H1 (cell line): ENCODE measurements at regions not wholly inside any gene's neighbourhood (a gene's known extent, or its start where the extent isn't known, plus 50 kb on each side); places are given as distances from the start of the nearest gene placed in this dataset.
A peak's percentile ranks its signal among the peaks of the same experiment; 100 is the strongest.

Source experiments
- CTCF ChIA-PET: fragments of 300-600 bp; sonication (Branson Sonifier 250); formaldehyde crosslinking; loops from one replicate; lab custom pipeline; 2021; ENCODE audit not compliant: partially characterized antibody; lab: Charles Lee
- POLR2A ChIA-PET: fragments of 300-600 bp; sonication (Branson Sonifier 250); formaldehyde crosslinking; loops from one replicate; lab custom pipeline; 2021; ENCODE audit warnings: inconsistent platforms; ENCODE audit not compliant: partially characterized antibody; lab: Charles Lee
- DNase-seq, 2 experiments: peaks; one replicate each; pipeline versions ENCODE4 v3.0.0 to v3.0.0-alpha.2; 2010 to 2022; ENCODE audit warnings: low spot score in 2 of 2, low read depth in 1 of 2, mixed read lengths in 1 of 2
- FAIRE-seq: peaks from 2 replicates; lab custom pipeline; 2011; peaks lifted over from hg19 to GRCh38; lab: Jason Lieb, UNC
- H2AFZ ChIP-seq: 2 replicates; pipeline ENCODE4 v1.8.1; 2012; ENCODE audit warnings: low read length, inconsistent platforms
- H2AK5ac ChIP-seq: 2 replicates; pipeline ENCODE4 v1.6.1; 2013; ENCODE audit warnings: low read depth, low read length
- H2BK120ac ChIP-seq: replicated peaks from 2 replicates; pipeline ENCODE3; 2013; ENCODE audit warnings: low read depth, low read length, inconsistent platforms
- H2BK12ac ChIP-seq: 2 replicates; pipeline ENCODE4 v1.6.1; 2013; ENCODE audit warnings: low read depth, low read length
- H2BK15ac ChIP-seq: 2 replicates; pipeline ENCODE4 v1.6.1; 2013; ENCODE audit warnings: low read length
- H2BK20ac ChIP-seq: 2 replicates; pipeline ENCODE4 v1.6.1; 2013; ENCODE audit warnings: low read length
- H2BK5ac ChIP-seq: 2 replicates; pipeline ENCODE4 v1.6.1; 2013; ENCODE audit warnings: low read depth, low read length
- H3K14ac ChIP-seq: 2 replicates; pipeline ENCODE4 v1.6.1; 2013; ENCODE audit warnings: inconsistent platforms; ENCODE audit not compliant: insufficient read length
- H3K18ac ChIP-seq: 2 replicates; pipeline ENCODE4 v1.6.1; 2013; ENCODE audit warnings: low read length; ENCODE audit errors: extremely low read depth
- H3K23ac ChIP-seq: 2 replicates; pipeline ENCODE4 v1.6.1; 2013; ENCODE audit warnings: inconsistent platforms; ENCODE audit not compliant: insufficient read length
- H3K23me2 ChIP-seq: 2 replicates; pipeline ENCODE4 v1.6.1; 2013; ENCODE audit warnings: low read depth, low read length
- H3K27ac ChIP-seq: 2 replicates; pipeline ENCODE4 v1.6.1; 2011; ENCODE audit warnings: low read depth, low read length, inconsistent platforms
- H3K27me3 ChIP-seq, 4 experiments: replicated peaks in 1 of 4; 1 replicate in 1 of 4; 2 replicates in 3 of 4; pipeline versions ENCODE4 v1.6.1 to v1.8.1; 2011 to 2013; ENCODE audit warnings: low read length in 3 of 4, mild to moderate bottlenecking in 3 of 4, inconsistent platforms in 2 of 4, mixed read lengths in 2 of 4, moderate library complexity in 1 of 4; ENCODE audit not compliant: control insufficient read depth in 3 of 4, insufficient read depth in 3 of 4; ENCODE audit errors: extremely low read depth in 1 of 4
- H3K36me3 ChIP-seq, 4 experiments: 2 replicates each; pipeline versions ENCODE4 v1.6.1 to v1.8.1; 2011 to 2013; ENCODE audit warnings: mild to moderate bottlenecking in 4 of 4, low read length in 3 of 4, moderate library complexity in 2 of 4, control low read depth in 1 of 4, inconsistent platforms in 1 of 4; ENCODE audit not compliant: insufficient read depth in 4 of 4, control insufficient read depth in 2 of 4
- H3K4ac ChIP-seq: replicated peaks from 2 replicates; pipeline ENCODE3; 2013; ENCODE audit warnings: low read length, low read depth, mixed read lengths, inconsistent platforms; ENCODE audit not compliant: insufficient read length
- H3K4me1 ChIP-seq, 4 experiments: replicated peaks in 1 of 4; 1 replicate in 1 of 4; 2 replicates in 3 of 4; pipeline versions ENCODE4 v1.6.1 to v1.8.1; 2011 to 2013; ENCODE audit warnings: low read length in 3 of 4, inconsistent platforms in 2 of 4, mixed read lengths in 1 of 4; ENCODE audit not compliant: insufficient read depth in 4 of 4, control insufficient read depth in 3 of 4
- H3K4me2 ChIP-seq, 2 experiments: 2 replicates each; pipeline versions ENCODE4 v1.6.1 to v1.8.1; 2011 to 2013; ENCODE audit warnings: low read depth in 2 of 2, low read length in 2 of 2, control low read depth in 1 of 2, inconsistent platforms in 1 of 2, mild to moderate bottlenecking in 1 of 2; ENCODE audit not compliant: insufficient read depth in 1 of 2
- H3K4me3 ChIP-seq, 4 experiments: fragments of 200-600, 300-600 bp in 1 of 4; sonication (generic), shearing (Covaris generic), sonication (Bioruptor Twin) in 1 of 4; 2 replicates each; pipeline versions ENCODE4 v1.5.1 to v1.8.1; 2011 to 2016; ENCODE audit warnings: low read length in 4 of 4, low read depth in 3 of 4, control low read depth in 2 of 4, inconsistent platforms in 2 of 4, mild to moderate bottlenecking in 2 of 4, mixed read lengths in 1 of 4, moderate library complexity in 1 of 4; ENCODE audit not compliant: insufficient read depth in 2 of 4; ENCODE audit errors: extremely low read depth in 1 of 4
- H3K56ac ChIP-seq: replicated peaks from 2 replicates; pipeline ENCODE3; 2013; ENCODE audit warnings: low read depth, mild to moderate bottlenecking, mixed read lengths, low read length, inconsistent platforms; ENCODE audit not compliant: insufficient read length
- H3K79me1 ChIP-seq: 2 replicates; pipeline ENCODE4 v1.6.1; 2013; ENCODE audit warnings: low read depth, low read length, control low read depth
- H3K79me2 ChIP-seq, 2 experiments: 2 replicates each; pipeline versions ENCODE4 v1.6.1 to v1.8.1; 2012 to 2013; ENCODE audit warnings: low read length in 2 of 2, mild to moderate bottlenecking in 2 of 2, inconsistent platforms in 1 of 2; ENCODE audit not compliant: insufficient read depth in 2 of 2, control insufficient read depth in 1 of 2
- H3K9ac ChIP-seq, 4 experiments: replicated peaks in 1 of 4; 1 replicate in 1 of 4; 2 replicates in 3 of 4; pipeline versions ENCODE4 v1.6.1 to v1.8.1; 2011 to 2013; ENCODE audit warnings: low read depth in 3 of 4, low read length in 3 of 4, control low read depth in 2 of 4, mild to moderate bottlenecking in 2 of 4, moderate library complexity in 2 of 4, inconsistent platforms in 1 of 4; ENCODE audit errors: extremely low read depth in 1 of 4
- H3K9me3 ChIP-seq, 2 experiments: 2 replicates each; pipeline versions ENCODE4 v1.6.1 to v1.8.1; 2012 to 2013; ENCODE audit warnings: mild to moderate bottlenecking in 2 of 2, moderate library complexity in 2 of 2, control low read depth in 1 of 2, inconsistent platforms in 1 of 2, low read depth in 1 of 2, low read length in 1 of 2, mixed read lengths in 1 of 2; ENCODE audit not compliant: insufficient read depth in 2 of 2
- H4K20me1 ChIP-seq, 2 experiments: replicated peaks in 1 of 2; 2 replicates each; pipeline versions ENCODE3 to v1.8.1; 2011 to 2013; ENCODE audit warnings: inconsistent platforms in 2 of 2, low read length in 2 of 2, mild to moderate bottlenecking in 1 of 2; ENCODE audit not compliant: insufficient read depth in 2 of 2, control insufficient read depth in 1 of 2
- H4K5ac ChIP-seq: 2 replicates; pipeline ENCODE4 v1.6.1; 2013; ENCODE audit warnings: low read length, low read depth, mixed read lengths, inconsistent platforms; ENCODE audit not compliant: insufficient read length
- H4K8ac ChIP-seq: 2 replicates; pipeline ENCODE4 v1.8.0; 2013; ENCODE audit warnings: mild to moderate bottlenecking, moderate library complexity, low read length, inconsistent platforms; ENCODE audit not compliant: insufficient read depth; ENCODE audit errors: extremely low read depth
- H4K91ac ChIP-seq: replicated peaks from 2 replicates; pipeline ENCODE3; 2013; ENCODE audit warnings: low read length, mixed read lengths, inconsistent platforms; ENCODE audit not compliant: insufficient read length
- EP300 ChIP-seq, 2 experiments: IDR thresholded peaks; 1 replicate in 1 of 2; 2 replicates in 1 of 2; pipeline ENCODE4 v1.6.1; 2011 to 2012; ENCODE audit warnings: low read depth in 2 of 2, low read length in 2 of 2, mild to moderate bottlenecking in 2 of 2, borderline replicate concordance in 1 of 2, inconsistent platforms in 1 of 2, moderate library complexity in 1 of 2
- TBP ChIP-seq: IDR thresholded peaks from 2 replicates; pipeline ENCODE4 v1.6.1; 2011; ENCODE audit warnings: low read depth, low read length, improper control_type of control experiment
- WGBS, 2 experiments: shearing (Covaris generic) in 1 of 2; methylation state at CpG; one replicate each; pipeline versions ENCODE4 v1.1.6 to v1.1.7; 2013 to 2015; ENCODE audit warnings: low lambda C conversion rate in 2 of 2, mixed read lengths in 2 of 2, inconsistent platforms in 1 of 2, low coverage in 1 of 2, missing lambda C conversion rate in 1 of 2; ENCODE audit not compliant: insufficient replicate concordance in 2 of 2, insufficient coverage in 1 of 2, insufficient read length in 1 of 2; ENCODE audit errors: extremely low coverage in 1 of 2, missing lambda C conversion rate in 1 of 2; 5-methylcytosine and 5-hydroxymethylcytosine counted together

DNA sequence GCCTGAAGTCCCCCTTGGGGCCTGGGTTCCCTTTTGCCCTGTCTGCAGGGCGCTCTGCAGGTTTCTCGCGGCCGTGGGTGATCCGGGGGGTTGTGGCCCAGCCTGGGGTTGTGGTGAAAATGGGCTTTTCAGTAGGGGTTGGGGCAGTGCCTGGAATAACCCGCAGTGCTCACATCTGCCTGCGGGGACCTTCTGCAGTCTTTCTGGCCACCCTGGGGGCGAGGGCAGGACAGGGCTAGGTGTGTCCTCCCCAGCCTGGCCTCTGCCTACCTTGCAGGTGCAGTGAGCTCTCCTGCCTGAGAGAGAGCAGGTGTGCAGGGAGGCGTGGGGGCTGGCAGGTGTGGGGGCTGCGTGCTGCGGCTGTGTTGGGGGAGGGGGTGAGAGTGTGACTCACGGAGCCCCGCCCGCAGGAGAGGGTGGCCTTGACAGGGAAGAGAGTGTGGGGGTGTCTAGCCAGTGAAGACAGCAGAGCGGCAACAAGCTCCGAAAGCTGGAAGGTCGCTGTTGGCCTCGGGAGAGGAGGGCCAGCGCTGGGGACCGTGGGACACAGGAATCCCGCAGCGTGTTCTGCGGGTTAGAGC, 131.4 kb downstream of the MRPL36 start:
- Histone ChIP-seq H4K20me1 (peaks cover 0 to 3% of the 10 kb centered on the region in 2 experiments), H3K4ac (no peak overlapping the region), H3K4me3 (peak overlapping the region; percentile 39 to 69 (median 49); a peak in 6 of 8 replicates), H3K79me1 (no peaks in the 10 kb centered on the region), H3K9me3 (no peaks in the 10 kb centered on the region), H2BK12ac (peak overlapping the region; percentile 39; the same call in 1 of the 2 replicates), H3K18ac (no peak overlapping the region; the same call in 1 of the 2 replicates), H2AFZ (no peak overlapping the region), H2BK5ac (no peak overlapping the region), H3K27ac (no peak overlapping the region), H4K91ac (no peak overlapping the region), H3K9ac (no peak overlapping the region), H4K5ac (no peak overlapping the region), H3K23me2 (peaks cover 7% of the 10 kb centered on the region; the same call in 1 of the 2 replicates), H4K8ac (no peak overlapping the region), H3K27me3 (peaks cover 2 to 36% (median 23%) of the 10 kb centered on the region in 4 experiments), H2BK20ac (no peak overlapping the region), H3K23ac (no peak overlapping the region), H3K4me2 (peak overlapping the region; percentile 60 to 91), H3K14ac (no peak overlapping the region), H3K4me1 (peaks cover 0 to 20% (median 8%) of the 10 kb centered on the region in 4 experiments; a peak in 5 of 7 replicates), H2AK5ac (no peak overlapping the region), H2BK15ac (no peak overlapping the region; the same call in 1 of the 2 replicates), H3K56ac (no peak overlapping the region), H2BK120ac (no peak overlapping the region), H3K79me2 (no peaks in the 10 kb centered on the region), H3K36me3 (no peaks in the 10 kb centered on the region)
- WGBS, 2 experiments = 39% methylated on average over 20 of the region's 23 CpGs; no CpG with 5 or more reads in 1 of the 2 experiments
- CTCF ChIA-PET = interaction anchor here (0.6 to 2.9 kb wide), 25 partner anchors 8 to 494 kb away, joined by 3 to 18 read pairs (median 3); no protein-coding TSS in a partner anchor
- no peak for DNase-seq
- no peak for FAIRE-seq
- POLR2A ChIA-PET = interaction anchor here (0.9 to 1.5 kb wide), 2 partner anchors 42 to 56 kb away, joined by 3 to 4 read pairs; no protein-coding TSS in a partner anchor
- TF ChIP-seq EP300 (IDR thresholded peaks at IDR 0.05; ENCODE audit: borderline replicate concordance in 1 of 2, low read depth in 2 of 2, low read length in 2 of 2) = no peak
- no peak for TF ChIP-seq TBP
